ENCODE measurements at regions not wholly inside any gene's neighbourhood (a gene's known extent, or its start where the extent isn't known, plus 50 kb on each side); places are given as distances from the start of the nearest gene placed in this dataset.

DNA sequence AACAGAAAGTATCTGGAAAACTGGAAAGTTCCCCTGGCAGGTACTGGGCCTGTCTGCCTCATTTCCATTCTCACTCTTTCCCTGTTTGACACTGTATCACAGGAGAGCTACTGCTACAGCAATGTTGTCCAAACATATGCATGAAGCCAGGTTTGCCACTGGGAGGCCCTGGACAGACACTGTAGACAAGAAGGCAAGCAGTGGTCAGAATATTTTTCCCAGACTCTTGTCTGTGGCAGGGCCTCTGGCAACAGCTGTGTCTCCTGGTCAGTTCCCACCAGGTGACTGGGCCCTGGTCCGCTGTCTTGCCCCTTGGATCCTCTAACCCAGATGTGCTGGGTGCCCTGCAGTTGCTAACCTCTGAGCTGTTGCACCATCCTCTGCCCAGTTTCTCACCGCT lies 178.9 kb upstream of the FANCL start:
- TF ChIP-seq EZH2 (optimal IDR thresholded peaks at IDR 0.05; ENCODE audit: low read depth, low read length) (no peak), EZH2phosphoT487 (IDR thresholded peaks at IDR 0.05; ENCODE audit: low read length) (no peak)
- TF ChIP-seq, protein P1, sequence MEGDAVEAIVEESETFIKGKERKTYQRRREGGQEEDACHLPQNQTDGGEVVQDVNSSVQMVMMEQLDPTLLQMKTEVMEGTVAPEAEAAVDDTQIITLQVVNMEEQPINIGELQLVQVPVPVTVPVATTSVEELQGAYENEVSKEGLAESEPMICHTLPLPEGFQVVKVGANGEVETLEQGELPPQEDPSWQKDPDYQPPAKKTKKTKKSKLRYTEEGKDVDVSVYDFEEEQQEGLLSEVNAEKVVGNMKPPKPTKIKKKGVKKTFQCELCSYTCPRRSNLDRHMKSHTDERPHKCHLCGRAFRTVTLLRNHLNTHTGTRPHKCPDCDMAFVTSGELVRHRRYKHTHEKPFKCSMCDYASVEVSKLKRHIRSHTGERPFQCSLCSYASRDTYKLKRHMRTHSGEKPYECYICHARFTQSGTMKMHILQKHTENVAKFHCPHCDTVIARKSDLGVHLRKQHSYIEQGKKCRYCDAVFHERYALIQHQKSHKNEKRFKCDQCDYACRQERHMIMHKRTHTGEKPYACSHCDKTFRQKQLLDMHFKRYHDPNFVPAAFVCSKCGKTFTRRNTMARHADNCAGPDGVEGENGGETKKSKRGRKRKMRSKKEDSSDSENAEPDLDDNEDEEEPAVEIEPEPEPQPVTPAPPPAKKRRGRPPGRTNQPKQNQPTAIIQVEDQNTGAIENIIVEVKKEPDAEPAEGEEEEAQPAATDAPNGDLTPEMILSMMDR (IDR thresholded peaks at IDR 0.05; ENCODE audit: low read length), result no peak

Measured in MM.1S (cell line).